ENCODE measurements at regions not wholly inside any gene's neighbourhood (a gene's known extent, or its start where the extent isn't known, plus 50 kb on each side); places are given as distances from the start of the nearest gene placed in this dataset.
"Not testable (repeated sequence)": the region's sequence is repeated elsewhere in the genome, so short reads cannot be mapped to it uniquely, and the experiment has no call there.

GRCh38 chr12:131250028-131250950, 296.6 kb downstream of the ADGRD1 start:
- no peak for DNase-seq (ENCODE audit: low read depth)

GRCh38 chr12:131250951-131251315, 297.2 kb downstream of the ADGRD1 start:
- no peak for DNase-seq (ENCODE audit: low read depth)

GRCh38 chr12:131251336-131252101, 297.8 kb downstream of the ADGRD1 start:
- DNase-seq (ENCODE audit: low read depth) = no peak

GRCh38 chr12:131253376-131254026, 299.8 kb downstream of the ADGRD1 start:
- DNase-seq (ENCODE audit: low read depth) = no peak

GRCh38 chr12:131254374-131254773, 300.7 kb downstream of the ADGRD1 start:
- no peak for DNase-seq (ENCODE audit: low read depth)

- DNase-seq (ENCODE audit: low read depth) = no peak
These were observed 304.7 kb downstream of the ADGRD1 start for GRCh38 chr12:131258398-131258797.

DNA sequence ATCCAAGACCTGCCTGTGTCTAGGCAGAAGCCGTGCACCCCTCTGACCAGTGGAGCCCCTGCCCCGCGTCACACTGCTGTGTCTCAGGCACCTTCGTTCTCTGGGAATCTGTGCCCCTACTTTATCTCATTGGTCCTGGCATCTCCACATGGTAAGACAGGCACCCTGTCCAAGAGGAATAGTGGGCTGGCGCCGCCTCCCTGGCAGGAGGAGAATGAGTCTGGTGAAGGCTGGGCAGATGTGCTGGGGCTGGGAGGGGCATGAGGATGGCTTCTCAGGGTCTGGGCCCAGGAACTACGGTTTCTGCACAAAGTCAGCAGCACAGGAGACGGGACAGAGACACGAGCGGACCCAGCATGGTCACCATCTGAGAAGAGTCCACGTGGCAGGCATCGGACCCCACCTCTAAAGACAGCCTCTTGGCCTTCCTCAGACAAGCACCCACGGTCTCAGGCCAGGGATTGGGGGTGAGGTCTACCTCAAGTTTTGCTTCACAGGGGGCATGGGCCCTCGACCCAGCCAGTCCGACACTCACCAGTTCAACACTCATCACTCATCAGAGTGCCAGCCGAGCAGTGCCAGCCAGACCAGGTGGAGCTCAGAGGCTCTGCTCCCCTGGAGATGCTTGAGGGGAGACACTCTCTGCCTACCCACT, 306.7 kb downstream of the ADGRD1 start:
- no peak for DNase-seq (ENCODE audit: low read depth)

- no peak for DNase-seq (ENCODE audit: low read depth)
These were observed 307.2 kb downstream of the ADGRD1 start for GRCh38 chr12:131260954-131261353.

DNA sequence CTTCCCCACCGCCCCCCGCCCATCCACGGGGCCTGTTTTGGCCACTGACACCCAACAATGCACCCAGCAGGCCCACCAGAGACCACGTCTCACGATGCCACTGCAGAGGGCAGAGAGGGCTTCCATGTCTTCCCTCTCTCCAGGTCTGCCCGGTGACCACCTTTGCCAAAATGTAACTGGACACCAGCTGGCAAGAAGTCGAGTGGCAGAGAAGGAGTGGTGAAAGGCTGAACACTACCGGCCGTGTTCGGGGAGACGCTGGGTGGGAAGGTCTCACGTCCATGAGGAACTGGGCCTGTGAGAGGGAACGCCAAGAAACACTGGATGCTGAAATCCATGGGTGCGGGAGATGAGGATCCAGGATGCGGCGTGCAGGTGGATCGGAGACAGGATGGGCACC, 308.2 kb downstream of the ADGRD1 start:
- DNase-seq (ENCODE audit: low read depth) = no peak

GRCh38 chr12:131263626-131264025, 309.9 kb downstream of the ADGRD1 start:
- no peak for DNase-seq (ENCODE audit: low read depth)

DNA sequence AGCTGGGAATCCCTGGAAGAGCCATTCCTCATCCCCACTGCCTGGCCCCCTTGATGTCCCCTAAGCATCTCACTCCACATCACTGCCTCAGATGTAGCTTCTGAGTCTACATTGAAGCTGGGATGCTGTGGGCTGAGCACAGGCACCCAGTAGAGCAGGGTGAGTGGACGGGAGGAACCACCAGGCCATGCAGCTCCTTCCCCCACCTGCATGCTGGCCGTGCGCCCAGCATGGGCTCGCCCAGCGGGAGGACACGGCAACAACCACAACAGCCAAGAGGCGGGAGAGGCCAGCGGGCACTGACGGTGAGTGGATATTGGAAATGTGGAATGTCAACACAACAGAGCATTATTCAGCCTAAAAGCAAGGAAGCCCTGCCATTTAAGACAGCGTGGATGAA, 310.9 kb downstream of the ADGRD1 start:
- no peak for DNase-seq (ENCODE audit: low read depth)

- no peak for DNase-seq (ENCODE audit: low read depth)
These were observed 313.1 kb downstream of the ADGRD1 start for GRCh38 chr12:131266591-131267467.

DNA sequence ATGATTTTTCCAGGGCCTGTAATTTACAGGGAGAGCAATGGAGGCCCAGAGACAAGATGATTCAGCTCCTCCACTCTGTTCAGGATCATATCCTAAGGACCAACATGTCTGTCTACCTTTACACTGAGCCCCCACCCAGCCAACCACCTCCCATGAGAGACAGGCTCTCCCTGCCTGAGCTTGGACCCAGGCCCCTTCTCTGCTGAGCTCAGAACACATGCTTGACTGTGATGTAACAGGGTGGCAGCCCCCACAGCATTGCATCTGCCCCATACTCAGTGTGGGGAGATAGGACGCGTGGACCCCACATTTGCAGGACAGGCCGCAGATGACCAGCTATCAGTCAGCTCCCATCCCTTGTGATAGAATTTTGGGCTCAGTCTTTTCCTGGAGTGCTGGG, 313.9 kb downstream of the ADGRD1 start:
- no peak for DNase-seq (ENCODE audit: low read depth)

GRCh38 chr12:131268123-131268522, 314.4 kb downstream of the ADGRD1 start:
- not testable (repeated sequence) for DNase-seq (ENCODE audit: low read depth)

DNA sequence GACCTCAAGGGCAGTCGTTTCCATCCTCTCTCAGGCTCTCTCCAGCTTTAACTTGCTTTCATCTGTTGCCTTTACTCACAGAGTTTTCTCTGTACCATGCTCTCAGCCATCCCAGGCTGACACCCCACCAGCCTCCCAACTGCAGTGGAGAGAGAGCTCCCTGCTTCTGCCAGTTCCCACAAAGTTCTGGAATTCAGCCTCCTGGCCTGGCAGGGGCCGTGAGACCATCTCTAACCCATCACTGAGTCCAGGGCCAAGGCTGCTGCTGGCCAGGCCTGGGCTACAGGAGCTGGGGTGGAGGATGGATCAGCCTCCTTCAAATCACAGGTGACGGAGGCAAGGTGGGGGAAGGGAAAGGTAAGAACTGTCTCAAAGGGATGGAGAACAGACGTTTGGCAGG, 314.9 kb downstream of the ADGRD1 start:
- not testable (repeated sequence) for DNase-seq (ENCODE audit: low read depth)

GRCh38 chr12:131269551-131269950, 315.8 kb downstream of the ADGRD1 start:
- DNase-seq (ENCODE audit: low read depth) = no peak

- DNase-seq (ENCODE audit: low read depth) = not testable (repeated sequence)
These were observed 316.3 kb downstream of the ADGRD1 start for GRCh38 chr12:131269977-131270376.

GRCh38 chr12:131271724-131272123, 318.0 kb downstream of the ADGRD1 start:
- no peak for DNase-seq (ENCODE audit: low read depth)

- not testable (repeated sequence) for DNase-seq (ENCODE audit: low read depth)
These were observed 318.6 kb downstream of the ADGRD1 start for GRCh38 chr12:131272283-131272814.

DNA sequence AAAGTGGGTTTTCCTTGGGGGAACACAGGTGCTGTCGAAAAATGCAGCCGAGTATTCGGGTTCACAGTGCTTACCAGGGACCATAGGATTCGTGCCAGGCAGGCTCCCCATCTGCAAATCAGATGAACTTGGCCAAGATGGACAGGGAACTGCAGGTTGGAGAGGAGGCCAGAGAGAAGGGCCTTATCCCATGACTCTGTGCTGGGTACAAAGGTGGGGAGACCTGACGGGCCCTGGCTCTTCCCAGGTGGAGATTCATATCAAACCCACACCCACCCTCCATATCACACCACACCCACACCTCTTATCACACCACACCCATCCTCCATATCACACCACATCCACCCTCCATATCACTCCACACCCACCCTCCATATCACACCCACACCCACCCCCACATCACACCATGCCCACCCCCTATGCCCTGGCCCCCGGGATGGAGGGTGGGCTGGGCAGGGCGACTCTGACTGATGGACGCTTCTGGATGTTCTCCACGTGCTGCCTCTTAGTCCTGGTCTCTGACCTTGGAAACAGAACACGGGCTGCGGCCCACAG, 319.7 kb downstream of the ADGRD1 start:
- no peak for DNase-seq (ENCODE audit: low read depth)

DNA sequence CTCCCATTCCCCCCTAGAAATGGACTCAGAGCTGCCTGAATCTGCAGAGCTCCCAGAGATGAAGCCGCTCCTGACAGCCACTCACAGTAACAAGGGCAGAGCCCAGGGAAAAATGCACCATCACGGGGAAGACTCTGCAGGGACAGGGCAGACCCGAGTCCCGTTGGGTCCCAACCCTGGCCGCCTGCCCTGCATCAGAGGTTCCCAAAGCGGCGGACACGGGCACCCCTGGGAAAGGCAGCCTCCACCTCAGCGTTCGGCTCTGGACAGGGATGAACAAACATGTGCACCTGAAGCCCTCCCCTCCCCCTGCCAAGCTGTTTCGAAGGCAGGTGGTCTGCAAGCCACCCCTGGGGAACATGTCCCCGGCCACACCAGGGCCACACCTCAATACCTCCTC, 320.4 kb downstream of the ADGRD1 start:
- no peak for DNase-seq (ENCODE audit: low read depth)
